Neuronal stem cell (in vitro differentiated cells): ENCODE measurements at regions not wholly inside any gene's neighbourhood (a gene's known extent, or its start where the extent isn't known, plus 50 kb on each side); places are given as distances from the start of the nearest gene placed in this dataset.

Experiments
- DNase-seq: peaks from one replicate; pipeline ENCODE4 v3.0.0-alpha.2; 2013; ENCODE audit warnings: low spot score
- H2AFZ ChIP-seq: one replicate; pipeline ENCODE4 v1.6.1; 2013; ENCODE audit warnings: mild to moderate bottlenecking, low read length, inconsistent platforms
- H2AK5ac ChIP-seq: 2 replicates; pipeline ENCODE4 v1.6.1; 2013; ENCODE audit warnings: low read depth, mild to moderate bottlenecking, inconsistent platforms, low read length, moderate library complexity, mixed read lengths
- H2BK120ac ChIP-seq: 2 replicates; pipeline ENCODE4 v1.6.1; 2013; ENCODE audit warnings: low read depth, mild to moderate bottlenecking, inconsistent platforms, low read length, moderate library complexity, mixed read lengths
- H2BK12ac ChIP-seq: one replicate; pipeline ENCODE4 v1.6.1; 2013; ENCODE audit warnings: low read length, inconsistent platforms
- H2BK15ac ChIP-seq: 2 replicates; pipeline ENCODE4 v1.6.1; 2013; ENCODE audit warnings: mild to moderate bottlenecking, low read length, inconsistent platforms, mixed read lengths
- H2BK5ac ChIP-seq: one replicate; pipeline ENCODE4 v1.6.1; 2013; ENCODE audit warnings: inconsistent platforms, mild to moderate bottlenecking, low read length, moderate library complexity
- H3K14ac ChIP-seq: one replicate; pipeline ENCODE4 v1.6.1; 2013; ENCODE audit warnings: low read length, inconsistent platforms
- H3K18ac ChIP-seq: 2 replicates; pipeline ENCODE4 v1.6.1; 2013; ENCODE audit warnings: low read length, inconsistent platforms
- H3K23ac ChIP-seq: 2 replicates; pipeline ENCODE4 v1.6.1; 2013; ENCODE audit warnings: low read depth, mild to moderate bottlenecking, mixed read lengths, low read length, inconsistent platforms; ENCODE audit not compliant: poor library complexity
- H3K27ac ChIP-seq: replicated peaks from 3 replicates; pipeline ENCODE4 v1.5.1; 2013; ENCODE audit warnings: low read length, inconsistent platforms
- H3K27me3 ChIP-seq, 3 experiments: 2 replicates each; pipeline ENCODE4 v1.6.1; 2013; ENCODE audit warnings: low read length in 3 of 3, mild to moderate bottlenecking in 2 of 3, inconsistent platforms in 1 of 3, low read depth in 1 of 3, mixed read lengths in 1 of 3, moderate library complexity in 1 of 3; ENCODE audit not compliant: control insufficient read depth in 3 of 3, insufficient read depth in 3 of 3
- H3K36me3 ChIP-seq, 2 donors: replicated peaks in 1 of 2; 2 replicates each; pipeline ENCODE4 v1.6.1; 2013; ENCODE audit warnings: low read length in 2 of 2; ENCODE audit not compliant: control insufficient read depth in 2 of 2, insufficient read depth in 2 of 2
- H3K4ac ChIP-seq: 2 replicates; pipeline ENCODE4 v1.6.1; 2013; ENCODE audit warnings: inconsistent platforms, mild to moderate bottlenecking, low read length, moderate library complexity
- H3K4me1 ChIP-seq, 2 donors: 1 replicate in 1 of 2; 2 replicates in 1 of 2; pipeline ENCODE4 v1.6.1; 2013; ENCODE audit warnings: low read length in 2 of 2, low read depth in 1 of 2; ENCODE audit not compliant: control insufficient read depth in 2 of 2, insufficient read depth in 1 of 2
- H3K4me2 ChIP-seq: one replicate; pipeline ENCODE4 v1.6.1; 2013; ENCODE audit warnings: mild to moderate bottlenecking, low read length, inconsistent platforms; ENCODE audit not compliant: insufficient read depth, poor library complexity, severe bottlenecking
- H3K4me3 ChIP-seq, 2 donors: 2 replicates each; pipeline ENCODE4 v1.5.1; 2013; ENCODE audit warnings: low read length in 2 of 2, mild to moderate bottlenecking in 2 of 2, inconsistent platforms in 1 of 2, moderate library complexity in 1 of 2
- H3K79me1 ChIP-seq: one replicate; pipeline ENCODE4 v1.6.1; 2013; ENCODE audit warnings: low read depth, mild to moderate bottlenecking, inconsistent platforms, low read length, moderate library complexity
- H3K9ac ChIP-seq: one replicate; pipeline ENCODE4 v1.6.1; 2013; ENCODE audit warnings: mild to moderate bottlenecking, low read depth, low read length, inconsistent platforms; ENCODE audit not compliant: poor library complexity
- H3K9me3 ChIP-seq, 2 donors: replicated peaks in 1 of 2; 2 replicates each; pipeline versions ENCODE3 to v1.6.1; 2013; ENCODE audit warnings: low read length in 2 of 2, mild to moderate bottlenecking in 2 of 2, inconsistent platforms in 1 of 2, low read depth in 1 of 2, mixed read lengths in 1 of 2, moderate library complexity in 1 of 2; ENCODE audit not compliant: control insufficient read depth in 2 of 2, insufficient read depth in 1 of 2
- H4K8ac ChIP-seq: one replicate; pipeline ENCODE4 v1.6.1; 2013; ENCODE audit warnings: low read depth, mild to moderate bottlenecking, inconsistent platforms, low read length, moderate library complexity
- H4K91ac ChIP-seq: one replicate; pipeline ENCODE4 v1.6.1; 2013; ENCODE audit warnings: low read length, low read depth, mild to moderate bottlenecking, inconsistent platforms; ENCODE audit not compliant: poor library complexity
- WGBS, 2 donors: extraction: QIAGEN DNeasy Blood & Tissue Kit; methylation state at CpG; one replicate each; pipeline ENCODE4 v1.1.7; 2013; ENCODE audit warnings: missing lambda C conversion rate in 2 of 2, mixed read lengths in 1 of 2; ENCODE audit not compliant: insufficient read length in 2 of 2, insufficient replicate concordance in 1 of 2; ENCODE audit errors: extremely low coverage in 2 of 2; 5-methylcytosine and 5-hydroxymethylcytosine counted together

DNA sequence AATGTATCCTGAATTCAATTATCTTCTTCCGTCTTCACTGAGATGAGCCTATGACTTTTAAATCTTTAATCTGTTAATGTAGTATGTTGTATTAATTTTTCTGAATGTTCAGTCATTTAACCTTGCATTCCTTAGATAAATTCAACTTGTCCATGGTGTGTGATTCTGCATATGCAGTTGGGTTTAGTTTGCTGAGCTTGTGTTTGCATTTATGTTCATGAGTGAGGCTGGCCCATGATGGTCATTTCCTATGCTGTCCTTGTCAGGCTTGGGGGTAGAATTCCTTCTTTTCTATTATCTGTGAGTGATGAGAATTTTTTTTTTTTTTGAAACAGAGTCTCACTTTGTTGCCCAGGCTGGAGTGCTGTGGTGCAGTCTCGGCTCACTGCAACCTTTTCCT lies 131.8 kb upstream of the COL5A1 start:
- H2BK120ac ChIP-seq: no peak overlapping the region
- no CpG with 5 or more reads among the region's 2 CpGs for WGBS, 2 donors

DNA sequence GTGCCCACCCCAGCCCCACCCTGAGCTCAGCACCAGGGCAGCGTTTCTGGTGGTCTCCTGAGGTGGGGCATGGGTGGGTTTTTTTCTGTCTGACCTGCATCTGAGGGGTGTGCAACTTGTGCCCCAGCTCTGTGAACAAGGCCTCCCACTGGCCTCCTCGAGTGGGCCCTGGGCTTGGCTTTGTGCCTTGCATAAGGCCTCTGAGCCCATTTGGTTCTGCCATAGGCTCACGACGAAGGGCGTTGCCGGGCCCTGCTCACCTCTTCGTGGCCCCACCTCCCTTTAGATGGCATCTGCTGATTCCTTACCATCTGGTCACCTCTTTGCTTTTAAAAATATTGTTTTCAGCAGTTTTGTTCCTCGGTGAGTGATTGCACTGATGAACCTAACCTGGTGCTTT lies 127.1 kb upstream of the COL5A1 start:
- H3K27ac ChIP-seq: no peak overlapping the region
- peaks cover 0 to 3% of the 10 kb centered on the region in 2 donors for H3K9me3 ChIP-seq
- H3K4me2 ChIP-seq: no peak overlapping the region
- H3K4me1 ChIP-seq: peaks cover 0 to 1% of the 10 kb centered on the region in 2 donors
- no peak overlapping the region for H3K18ac ChIP-seq
- H2BK15ac ChIP-seq: no peak overlapping the region
- H4K91ac ChIP-seq: no peak overlapping the region
- peak overlapping the region; percentile 77 for H3K23ac ChIP-seq
- peak overlapping the region; percentile 58 for H2AK5ac ChIP-seq
- no peaks in the 10 kb centered on the region for H3K36me3 ChIP-seq
- H3K79me1 ChIP-seq: no peaks in the 10 kb centered on the region
- H2BK12ac ChIP-seq: no peak overlapping the region
- no peak overlapping the region for H2AFZ ChIP-seq
- H2BK5ac ChIP-seq: peak overlapping the region; percentile 72
- DNase-seq: no peak
- WGBS, 2 donors: no CpG with 5 or more reads among the region's 8 CpGs
- no peak overlapping the region for H3K4me3 ChIP-seq
- H3K9ac ChIP-seq: no peak overlapping the region
- peaks cover 0 to 6% (median 0%) of the 10 kb centered on the region in 3 experiments for H3K27me3 ChIP-seq
- no peak overlapping the region for H3K14ac ChIP-seq
- H4K8ac ChIP-seq: no peak overlapping the region
- H3K4ac ChIP-seq: no peak overlapping the region
- no peak overlapping the region for H2BK120ac ChIP-seq

More for the DNA sequence above, 131.8 kb upstream of the COL5A1 start:
- Histone ChIP-seq H3K79me1 (no peaks in the 10 kb centered on the region), H2BK5ac (no peak overlapping the region), H3K9ac (no peak overlapping the region), H3K4me3 (no peak overlapping the region), H3K27me3 (no peaks in the 10 kb centered on the region), H3K4me1 (no peaks in the 10 kb centered on the region), H3K36me3 (no peaks in the 10 kb centered on the region), H3K23ac (no peak overlapping the region), H4K8ac (no peak overlapping the region), H3K4me2 (no peak overlapping the region), H2BK15ac (no peak overlapping the region), H2AFZ (no peak overlapping the region), H3K9me3 (peaks cover 0 to 3% of the 10 kb centered on the region in 2 donors), H3K27ac (no peak overlapping the region), H2AK5ac (no peak overlapping the region), H4K91ac (no peak overlapping the region), H3K4ac (no peak overlapping the region), H2BK12ac (no peak overlapping the region), H3K14ac (no peak overlapping the region), H3K18ac (no peak overlapping the region)
- DNase-seq: no peak

DNA sequence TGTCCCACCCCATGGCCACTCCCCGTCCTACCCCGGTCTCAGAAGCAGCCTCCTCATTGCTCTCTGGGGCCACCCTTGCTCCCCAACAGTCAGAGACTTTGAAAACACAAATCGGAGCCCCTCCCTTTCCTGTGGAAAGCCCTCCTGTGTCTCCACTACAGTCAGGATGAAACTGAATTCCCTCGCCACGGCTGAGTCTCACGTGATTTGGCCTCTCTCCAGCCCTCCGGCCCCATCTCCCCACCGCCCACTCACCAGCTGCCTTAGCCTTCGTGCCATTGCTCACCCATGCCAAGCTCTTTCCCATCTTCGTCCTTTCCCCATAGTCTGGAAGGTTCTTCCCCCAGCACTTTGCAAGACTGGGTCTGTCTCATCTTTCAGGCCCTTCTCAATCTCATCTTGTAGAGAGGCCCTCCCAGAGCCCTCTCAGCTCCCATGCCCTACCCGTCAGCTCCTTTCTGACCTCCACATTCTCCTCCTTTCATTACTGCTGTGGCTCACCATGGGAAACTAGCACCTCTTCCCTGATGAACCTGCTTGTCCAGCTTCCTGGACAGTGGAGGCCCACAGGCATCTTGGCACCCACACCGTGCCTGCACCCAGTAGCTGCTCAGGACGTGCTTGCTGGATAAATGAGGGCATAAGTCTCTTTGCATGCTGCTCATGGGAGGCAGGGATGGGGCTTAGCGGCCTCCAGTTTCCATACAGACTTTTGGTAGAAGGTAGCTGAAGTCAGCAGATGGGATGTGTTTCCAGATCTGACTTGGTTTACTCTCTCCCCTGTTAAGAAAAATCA lies 126.4 kb upstream of the COL5A1 start:
- Histone ChIP-seq H2BK15ac (no peak overlapping the region), H2BK120ac (no peak overlapping the region), H3K14ac (no peak overlapping the region), H4K91ac (no peak overlapping the region), H2BK5ac (peak overlapping the region; percentile 72), H3K4ac (no peak overlapping the region), H3K9me3 (peaks cover 0 to 3% of the 10 kb centered on the region in 2 donors), H3K27ac (no peak overlapping the region), H3K23ac (no peak overlapping the region), H3K4me2 (no peak overlapping the region), H3K36me3 (no peaks in the 10 kb centered on the region), H3K27me3 (peaks cover 0 to 6% (median 0%) of the 10 kb centered on the region in 3 experiments), H3K18ac (peak overlapping the region; percentile 69), H3K4me3 (no peak overlapping the region), H2BK12ac (no peak overlapping the region), H3K79me1 (no peaks in the 10 kb centered on the region), H4K8ac (no peak overlapping the region), H2AK5ac (peak overlapping the region; percentile 58), H2AFZ (no peak overlapping the region), H3K9ac (no peak overlapping the region), H3K4me1 (peaks cover 0 to 1% of the 10 kb centered on the region in 2 donors)
- WGBS, 2 donors: no CpG with 5 or more reads among the region's 14 CpGs
- DNase-seq: no peak

DNA sequence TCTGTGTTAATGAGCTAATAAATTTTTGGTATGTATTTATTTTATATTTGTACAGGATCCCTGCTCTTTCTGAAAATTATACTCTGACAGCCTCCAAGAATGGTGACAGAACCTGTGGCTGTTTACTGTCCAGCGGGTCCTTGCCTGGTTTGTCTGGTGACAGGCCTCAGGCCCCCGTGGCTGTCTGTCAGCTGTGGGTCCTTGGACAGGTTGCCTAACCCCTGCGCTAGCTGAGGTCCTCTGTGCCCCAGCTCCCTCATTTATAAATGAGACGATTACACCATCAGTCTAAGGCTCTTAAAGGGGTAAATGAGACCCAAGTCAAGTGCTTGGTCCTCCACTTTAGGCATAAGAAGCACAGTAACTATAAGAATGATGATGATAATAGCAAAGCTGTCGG lies 125.1 kb upstream of the COL5A1 start:
- Histone ChIP-seq H2BK5ac (no peak overlapping the region), H3K4me1 (peaks cover 0 to 1% of the 10 kb centered on the region in 2 donors), H3K27ac (no peak overlapping the region), H2BK12ac (no peak overlapping the region), H2BK15ac (no peak overlapping the region), H3K4ac (no peak overlapping the region), H3K23ac (no peak overlapping the region), H2BK120ac (no peak overlapping the region), H3K36me3 (no peaks in the 10 kb centered on the region), H2AFZ (no peak overlapping the region), H4K8ac (no peak overlapping the region), H3K4me2 (no peak overlapping the region), H2AK5ac (no peak overlapping the region), H3K4me3 (no peak overlapping the region), H3K27me3 (peaks cover 0 to 6% (median 0%) of the 10 kb centered on the region in 3 experiments), H3K9me3 (peaks cover 2 to 8% of the 10 kb centered on the region in 2 donors), H3K79me1 (no peaks in the 10 kb centered on the region), H3K9ac (no peak overlapping the region), H4K91ac (no peak overlapping the region), H3K18ac (no peak overlapping the region), H3K14ac (no peak overlapping the region)
- WGBS, 2 donors: no CpG with 5 or more reads among the region's 5 CpGs
- no peak for DNase-seq
